ENCODE measurements at regions not wholly inside any gene's neighbourhood (a gene's known extent, or its start where the extent isn't known, plus 50 kb on each side); places are given as distances from the start of the nearest gene placed in this dataset.

- Histone ChIP-seq H3K4me1 (peaks cover 56% of the 10 kb centered on the region), H3K4me3 (no peak overlapping the region), H3K36me3 (replicated peaks in 1 of 2; ENCODE audit: insufficient read depth in 1 of 2, low read depth in 2 of 2) (no peaks in the 10 kb centered on the region), H3K27me3 (no peaks in the 10 kb centered on the region), H3K27ac (peak overlapping the region; percentile 55 to 88 (median 84)), H3K9me3 (no peaks in the 10 kb centered on the region)
- TF ChIP-seq CTCF (IDR thresholded peaks at IDR 0.05), result no peak
- no peak for TF ChIP-seq POLR2A (IDR thresholded peaks at IDR 0.05)
- no peak for DNase-seq
- 66 to 79% methylated on average over 4 of the region's 4 CpGs for WGBS, 2 donors
- intact Hi-C loops (cut with DNase I), result no loop called here
- ATAC-seq, result no peak
Measured at GRCh38 chr1:58886611-58887010, 102.8 kb upstream of the JUN start.

GRCh38 chr1:58887059-58887458 is 103.2 kb upstream of the JUN start:
- no peaks in the 10 kb centered on the region for H3K36me3 ChIP-seq (replicated peaks in 1 of 2; ENCODE audit: insufficient read depth in 1 of 2, low read depth in 2 of 2)
- no peak for DNase-seq
- TF ChIP-seq CTCF (IDR thresholded peaks at IDR 0.05), result no peak
- H3K27me3 ChIP-seq, result no peaks in the 10 kb centered on the region
- H3K9me3 ChIP-seq, result no peaks in the 10 kb centered on the region
- intact Hi-C loops (cut with DNase I), result no loop called here
- no peak overlapping the region for H3K4me3 ChIP-seq
- no peak for ATAC-seq
- H3K27ac ChIP-seq, result peak overlapping the region in 3 of 4 donors; percentile 55 to 84 (median 83)
- peaks cover 51% of the 10 kb centered on the region for H3K4me1 ChIP-seq

- Histone ChIP-seq H3K9me3 (no peaks in the 10 kb centered on the region), H3K4me3 (no peak overlapping the region), H3K27me3 (no peaks in the 10 kb centered on the region), H3K27ac (no peak overlapping the region), H3K4me1 (peaks cover 42% of the 10 kb centered on the region), H3K36me3 (replicated peaks in 1 of 2; ENCODE audit: insufficient read depth in 1 of 2, low read depth in 2 of 2) (no peaks in the 10 kb centered on the region)
- no peak for ATAC-seq
- TF ChIP-seq POLR2A (IDR thresholded peaks at IDR 0.05), result no peak
- TF ChIP-seq CTCF (IDR thresholded peaks at IDR 0.05), result no peak
- no peak for DNase-seq
- intact Hi-C loops (cut with DNase I), result no loop called here
- 92 to 94% methylated on average over 5 of the region's 5 CpGs for WGBS, 2 donors
Measured at GRCh38 chr1:58888833-58889232, 105.0 kb upstream of the JUN start.

- ATAC-seq, result no peak
- H3K4me3 ChIP-seq, result no peak overlapping the region
- no peaks in the 10 kb centered on the region for H3K36me3 ChIP-seq (replicated peaks in 1 of 2; ENCODE audit: insufficient read depth in 1 of 2, low read depth in 2 of 2)
- 86 to 98% methylated on average over 3 of the region's 3 CpGs for WGBS, 2 donors
- no peaks in the 10 kb centered on the region for H3K27me3 ChIP-seq
- no peaks in the 10 kb centered on the region for H3K9me3 ChIP-seq
- intact Hi-C loops (cut with DNase I), result no loop called here
- no peak for DNase-seq
- TF ChIP-seq CTCF (IDR thresholded peaks at IDR 0.05) (no peak), POLR2A (IDR thresholded peaks at IDR 0.05) (no peak)
- no peak overlapping the region for H3K27ac ChIP-seq
- peaks cover 42% of the 10 kb centered on the region for H3K4me1 ChIP-seq
Measured at GRCh38 chr1:58890113-58890512, 106.3 kb upstream of the JUN start.

- H3K27ac ChIP-seq, result no peak overlapping the region
- peaks cover 42% of the 10 kb centered on the region for H3K4me1 ChIP-seq
- intact Hi-C loops (cut with DNase I), result no loop called here
- DNase-seq, result no peak
- TF ChIP-seq POLR2A (IDR thresholded peaks at IDR 0.05), result no peak
- TF ChIP-seq CTCF (IDR thresholded peaks at IDR 0.05), result no peak
- H3K36me3 ChIP-seq (replicated peaks in 1 of 2; ENCODE audit: insufficient read depth in 1 of 2, low read depth in 2 of 2), result no peaks in the 10 kb centered on the region
- no peak for ATAC-seq
- no peak overlapping the region for H3K4me3 ChIP-seq
- WGBS, 2 donors, result 42 to 50% methylated on average over 3 of the region's 3 CpGs
- H3K9me3 ChIP-seq, result no peaks in the 10 kb centered on the region
- H3K27me3 ChIP-seq, result no peaks in the 10 kb centered on the region
Measured at GRCh38 chr1:58890609-58891008, 106.8 kb upstream of the JUN start.
